ENCODE measurements at regions not wholly inside any gene's neighbourhood (a gene's known extent, or its start where the extent isn't known, plus 50 kb on each side); places are given as distances from the start of the nearest gene placed in this dataset.

- no peak for TF ChIP-seq CTCF (conservative IDR thresholded peaks at IDR 0.05; ENCODE audit: low read length)
- no peak for TF ChIP-seq EZH2phosphoT487 (IDR thresholded peaks at IDR 0.05; ENCODE audit: borderline replicate concordance)
Measured at GRCh38 chr11:70019576-70020011, 58.5 kb upstream of the ANO1 start.
